WERI-Rb-1 (cell line): ENCODE measurements at regions not wholly inside any gene's neighbourhood (a gene's known extent, or its start where the extent isn't known, plus 50 kb on each side); places are given as distances from the start of the nearest gene placed in this dataset.
A peak's percentile ranks its signal among the peaks of the same experiment; 100 is the strongest.
"Not testable (repeated sequence)": the region's sequence is repeated elsewhere in the genome, so short reads cannot be mapped to it uniquely, and the experiment has no call there.

Experiments used
- DNase-seq: peaks from one replicate; pipeline ENCODE4 v3.0.0-alpha.2; 2020
- H3K27ac ChIP-seq: fragments of 250-450 bp; sonication (Bioruptor Pico); 2 replicates; pipeline ENCODE4 v1.5.1; 2020; ENCODE audit warnings: mild to moderate bottlenecking, moderate library complexity
- H3K27me3 ChIP-seq: fragments of 250-450 bp; sonication (Bioruptor Pico); 2 replicates; pipeline ENCODE4 v1.5.1; 2021; ENCODE audit warnings: mild to moderate bottlenecking, low read depth, moderate library complexity; ENCODE audit not compliant: insufficient read depth, severe bottlenecking
- H3K36me3 ChIP-seq: fragments of 250-450 bp; sonication (Bioruptor Pico); 2 replicates; pipeline ENCODE4 v1.5.1; 2020; ENCODE audit warnings: mild to moderate bottlenecking, moderate library complexity
- H3K4me3 ChIP-seq: 2 replicates; pipeline ENCODE4 v1.5.1; 2011; ENCODE audit warnings: low read depth, mild to moderate bottlenecking, control low read depth, low read length
- H3K9me3 ChIP-seq: fragments of 250-450 bp; sonication (Bioruptor Pico); 2 replicates; pipeline ENCODE4 v1.5.1; 2021; ENCODE audit warnings: mild to moderate bottlenecking, moderate library complexity; ENCODE audit not compliant: severe bottlenecking
- CTCF ChIP-seq: IDR thresholded peaks from 2 replicates; pipeline ENCODE4 v1.5.1; 2011; ENCODE audit warnings: low read depth, mild to moderate bottlenecking, control low read depth, inconsistent platforms, low read length

DNA sequence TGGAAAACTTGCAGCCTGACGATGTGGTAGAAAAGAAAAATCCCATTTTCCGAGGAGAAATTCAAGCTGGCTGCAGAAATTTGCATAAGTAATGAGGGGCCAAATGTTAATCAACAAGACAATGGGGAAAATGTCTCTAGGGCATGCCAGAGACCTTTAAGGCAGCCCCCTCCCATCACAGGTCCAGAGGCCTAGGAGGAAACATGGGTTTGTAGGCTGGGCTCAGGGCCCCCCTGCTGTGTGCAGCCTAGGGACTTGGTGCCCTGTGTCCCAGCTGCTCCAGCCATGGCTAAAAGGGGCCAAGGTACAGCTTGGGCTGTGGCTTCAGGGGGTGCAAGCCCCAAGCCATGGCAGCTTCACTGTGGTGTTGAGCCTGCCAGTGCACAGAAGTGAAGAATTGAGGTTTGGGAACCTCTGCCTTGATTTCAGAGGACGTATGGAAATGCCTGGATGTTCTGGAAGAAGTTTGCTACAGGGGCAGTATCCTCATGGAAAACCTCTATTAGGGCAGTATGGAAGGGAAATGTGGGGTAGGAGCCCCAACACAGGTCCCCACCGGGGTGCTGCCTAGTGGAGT lies 75.9 kb upstream of the CADPS start:
- H3K27ac ChIP-seq: no peak overlapping the region
- no peaks in the 10 kb centered on the region for H3K9me3 ChIP-seq
- H3K27me3 ChIP-seq: no peaks in the 10 kb centered on the region
- H3K36me3 ChIP-seq: no peaks in the 10 kb centered on the region
- DNase-seq: no peak
- no peak overlapping the region for H3K4me3 ChIP-seq
- TF ChIP-seq CTCF: no peak

- not testable (repeated sequence) for DNase-seq, H3K4me3 ChIP-seq, H3K9me3 ChIP-seq, H3K27me3 ChIP-seq, H3K27ac ChIP-seq, H3K36me3 ChIP-seq
Measured at GRCh38 chr3:62951880-62952279, 76.7 kb upstream of the CADPS start.

DNA sequence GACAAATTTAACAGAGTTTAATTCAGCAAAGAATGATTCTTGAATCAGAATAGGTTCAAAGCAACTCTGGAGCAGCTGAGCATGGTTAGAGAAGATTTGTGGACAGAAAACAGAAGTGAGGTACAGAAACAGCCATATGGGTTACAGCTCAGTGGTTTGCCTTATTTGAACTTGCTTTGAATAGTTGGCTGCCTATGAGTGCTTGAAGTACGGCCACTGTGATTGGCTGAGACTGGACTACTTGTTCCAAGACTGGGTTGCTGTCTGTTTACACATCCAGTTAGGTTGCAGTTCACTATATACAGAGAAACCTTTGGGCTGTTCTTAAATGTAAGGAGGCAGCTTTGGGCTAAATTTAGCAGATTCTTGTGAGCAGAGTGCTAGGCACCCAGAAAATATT lies 79.4 kb upstream of the CADPS start:
- H3K27ac ChIP-seq: no peak overlapping the region
- no peaks in the 10 kb centered on the region for H3K27me3 ChIP-seq
- no peak for TF ChIP-seq CTCF
- no peaks in the 10 kb centered on the region for H3K9me3 ChIP-seq
- peak; percentile 38 for DNase-seq
- H3K4me3 ChIP-seq: no peak overlapping the region
- no peaks in the 10 kb centered on the region for H3K36me3 ChIP-seq

DNA sequence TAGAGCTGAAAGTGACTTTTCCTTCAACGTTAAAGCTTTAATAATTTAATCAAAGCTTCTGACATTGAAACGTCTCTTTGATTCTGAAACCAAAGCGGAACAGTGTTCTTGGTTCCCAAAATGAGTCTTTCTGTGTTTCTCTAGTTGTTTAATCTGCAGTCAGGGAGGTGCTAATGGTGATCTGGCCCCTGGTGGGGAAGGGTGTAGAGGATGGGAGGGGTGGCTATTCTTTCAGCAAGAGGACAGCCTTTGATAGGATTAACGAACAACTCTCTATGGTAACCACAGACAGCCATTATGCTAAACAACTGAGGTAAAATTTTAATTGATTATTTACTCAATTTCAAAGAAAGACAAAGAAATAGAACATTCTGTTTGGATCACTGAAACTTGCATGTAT lies 79.9 kb upstream of the CADPS start:
- peak overlapping the region; percentile 33; the same call in 1 of the 2 replicates for H3K27ac ChIP-seq
- DNase-seq: peak; percentile 18

GRCh38 chr3:62956411-62956810 lies 81.2 kb upstream of the CADPS start:
- Histone ChIP-seq H3K4me3 (no peak overlapping the region), H3K9me3 (no peaks in the 10 kb centered on the region), H3K27me3 (no peaks in the 10 kb centered on the region), H3K36me3 (no peaks in the 10 kb centered on the region), H3K27ac (no peak overlapping the region)
- DNase-seq: no peak
- no peak for TF ChIP-seq CTCF

More for the DNA sequence above, 79.9 kb upstream of the CADPS start:
- Histone ChIP-seq H3K36me3 (no peaks in the 10 kb centered on the region), H3K4me3 (no peak overlapping the region), H3K9me3 (no peaks in the 10 kb centered on the region), H3K27me3 (no peaks in the 10 kb centered on the region)
- no peak for TF ChIP-seq CTCF

DNA sequence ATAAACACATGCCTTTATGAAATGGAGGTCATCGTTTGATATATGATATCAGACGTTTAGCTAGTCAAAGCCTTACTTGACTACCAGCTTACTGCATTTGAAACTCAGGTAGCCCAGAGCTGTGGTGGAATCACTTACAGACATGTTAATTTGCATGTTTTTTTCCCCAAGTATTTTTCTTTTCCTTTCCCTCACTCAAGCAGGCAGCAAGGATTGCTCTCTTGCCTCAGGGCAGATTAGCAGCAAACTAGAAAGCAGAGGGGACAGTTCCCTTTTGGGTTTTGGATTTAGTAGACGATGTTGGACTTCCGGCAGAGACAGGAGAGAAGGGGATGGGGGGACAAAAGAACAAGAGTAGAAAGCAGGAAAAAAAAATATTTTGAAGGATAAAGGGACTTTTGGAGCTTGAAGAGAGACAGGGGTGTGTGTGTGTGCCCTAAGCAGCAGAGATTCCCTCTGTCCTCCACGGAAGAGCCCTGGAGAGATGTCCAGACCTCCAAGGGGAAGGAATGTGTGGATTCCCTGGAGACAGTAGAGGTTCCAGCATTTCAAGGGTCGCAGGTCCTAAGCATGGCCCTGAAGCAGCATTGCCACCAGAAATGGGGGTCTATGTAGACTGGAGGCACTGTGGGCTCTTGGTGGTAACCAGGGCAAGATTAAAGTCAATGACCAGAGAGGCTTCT lies 86.8 kb upstream of the CADPS start:
- no peak for TF ChIP-seq CTCF
- Histone ChIP-seq H3K9me3 (no peaks in the 10 kb centered on the region), H3K36me3 (no peaks in the 10 kb centered on the region), H3K27me3 (no peaks in the 10 kb centered on the region), H3K27ac (no peak overlapping the region), H3K4me3 (no peak overlapping the region)
- DNase-seq: no peak
